Kidney epithelial cell (primary cell): ENCODE measurements at regions not wholly inside any gene's neighbourhood (a gene's known extent, or its start where the extent isn't known, plus 50 kb on each side); places are given as distances from the start of the nearest gene placed in this dataset.

ENCODE experiments used
- DNase-seq: peaks from one replicate; pipeline ENCODE4 v3.0.0-alpha.2; 2010; ENCODE audit warnings: low read depth
- H3K27me3 ChIP-seq: 2 replicates; pipeline ENCODE4 v1.6.0; 2011; ENCODE audit warnings: low read length; ENCODE audit not compliant: control insufficient read depth, insufficient read depth
- H3K36me3 ChIP-seq: 2 replicates; pipeline ENCODE4 v1.5.1; 2011; ENCODE audit warnings: low read length; ENCODE audit not compliant: control insufficient read depth, insufficient read depth
- H3K4me3 ChIP-seq: 2 replicates; pipeline ENCODE4 v1.5.1; 2011; ENCODE audit warnings: low read depth, mild to moderate bottlenecking, control low read depth, low read length
- TF ChIP-seq, protein P1 (sequence below): IDR thresholded peaks from 2 replicates; pipeline ENCODE4 v1.5.1; 2011; ENCODE audit warnings: mild to moderate bottlenecking, moderate library complexity, low read length, control low read depth, inconsistent platforms; ENCODE audit not compliant: insufficient read depth, poor library complexity, severe bottlenecking

DNA sequence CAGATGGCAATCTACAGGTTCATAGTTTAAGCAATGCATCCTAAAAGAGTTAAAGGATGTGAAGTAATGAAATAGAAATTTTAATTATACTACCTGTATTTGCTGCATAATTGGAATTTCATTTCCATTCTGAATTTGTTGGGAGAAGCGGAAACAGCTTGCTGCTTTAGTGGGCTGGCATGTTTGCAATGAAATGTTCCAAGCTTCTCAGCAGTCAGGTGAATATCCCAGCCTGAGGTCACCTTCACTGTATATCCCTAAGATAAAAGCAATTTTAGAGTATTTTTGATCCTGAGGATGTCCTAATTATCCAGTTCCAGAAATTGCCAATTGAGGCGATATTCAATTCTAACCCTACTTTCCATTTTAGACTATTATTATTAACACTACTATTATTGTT lies 136.1 kb upstream of the ARSJ start:
- Histone ChIP-seq H3K36me3 (no peaks in the 10 kb centered on the region), H3K27me3 (no peaks in the 10 kb centered on the region), H3K4me3 (no peak overlapping the region)
- DNase-seq: no peak
- TF ChIP-seq, protein P1, sequence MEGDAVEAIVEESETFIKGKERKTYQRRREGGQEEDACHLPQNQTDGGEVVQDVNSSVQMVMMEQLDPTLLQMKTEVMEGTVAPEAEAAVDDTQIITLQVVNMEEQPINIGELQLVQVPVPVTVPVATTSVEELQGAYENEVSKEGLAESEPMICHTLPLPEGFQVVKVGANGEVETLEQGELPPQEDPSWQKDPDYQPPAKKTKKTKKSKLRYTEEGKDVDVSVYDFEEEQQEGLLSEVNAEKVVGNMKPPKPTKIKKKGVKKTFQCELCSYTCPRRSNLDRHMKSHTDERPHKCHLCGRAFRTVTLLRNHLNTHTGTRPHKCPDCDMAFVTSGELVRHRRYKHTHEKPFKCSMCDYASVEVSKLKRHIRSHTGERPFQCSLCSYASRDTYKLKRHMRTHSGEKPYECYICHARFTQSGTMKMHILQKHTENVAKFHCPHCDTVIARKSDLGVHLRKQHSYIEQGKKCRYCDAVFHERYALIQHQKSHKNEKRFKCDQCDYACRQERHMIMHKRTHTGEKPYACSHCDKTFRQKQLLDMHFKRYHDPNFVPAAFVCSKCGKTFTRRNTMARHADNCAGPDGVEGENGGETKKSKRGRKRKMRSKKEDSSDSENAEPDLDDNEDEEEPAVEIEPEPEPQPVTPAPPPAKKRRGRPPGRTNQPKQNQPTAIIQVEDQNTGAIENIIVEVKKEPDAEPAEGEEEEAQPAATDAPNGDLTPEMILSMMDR: no peak

DNA sequence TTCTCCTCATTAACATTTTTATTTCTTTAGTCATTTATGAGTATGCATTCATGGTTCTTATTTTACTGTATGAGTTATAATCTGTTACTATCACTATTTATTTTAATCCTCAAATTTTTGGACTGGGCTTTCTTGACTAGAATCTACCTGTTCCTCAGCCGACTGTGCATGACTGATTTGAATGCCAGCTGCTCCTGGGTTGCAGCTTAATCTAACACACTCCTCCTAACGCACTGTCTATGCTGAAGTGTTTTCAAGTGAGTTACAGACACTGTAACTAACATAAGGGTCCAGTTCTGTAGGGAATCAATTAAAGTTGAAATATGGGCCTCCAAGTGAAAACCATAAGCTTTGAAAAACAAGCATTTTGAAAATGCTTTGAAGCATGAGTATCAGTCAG lies 137.4 kb upstream of the ARSJ start:
- no peak for DNase-seq
- H3K27me3 ChIP-seq: no peaks in the 10 kb centered on the region
- no peaks in the 10 kb centered on the region for H3K36me3 ChIP-seq
- TF ChIP-seq, protein P1: no peak
- H3K4me3 ChIP-seq: no peak overlapping the region

DNA sequence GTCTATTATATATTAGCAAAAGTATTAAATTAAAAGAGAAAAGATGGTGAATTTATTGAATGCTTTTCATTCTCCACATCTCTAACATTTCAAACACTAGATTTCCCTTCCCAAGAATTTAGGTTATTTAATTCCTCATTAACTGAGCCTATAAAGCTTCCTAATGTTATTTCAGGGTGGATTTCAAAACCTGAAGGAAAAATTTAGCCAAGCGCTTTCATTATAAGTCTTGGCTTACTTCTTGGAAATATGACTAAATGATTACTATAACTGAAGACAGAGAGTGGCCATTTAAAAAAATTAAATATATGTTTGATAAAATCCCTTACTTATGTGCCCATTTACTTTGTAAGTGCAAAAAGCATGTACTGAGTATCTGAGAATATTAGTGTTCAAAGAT lies 141.8 kb upstream of the ARSJ start:
- no peaks in the 10 kb centered on the region for H3K27me3 ChIP-seq
- TF ChIP-seq, protein P1: no peak

DNA sequence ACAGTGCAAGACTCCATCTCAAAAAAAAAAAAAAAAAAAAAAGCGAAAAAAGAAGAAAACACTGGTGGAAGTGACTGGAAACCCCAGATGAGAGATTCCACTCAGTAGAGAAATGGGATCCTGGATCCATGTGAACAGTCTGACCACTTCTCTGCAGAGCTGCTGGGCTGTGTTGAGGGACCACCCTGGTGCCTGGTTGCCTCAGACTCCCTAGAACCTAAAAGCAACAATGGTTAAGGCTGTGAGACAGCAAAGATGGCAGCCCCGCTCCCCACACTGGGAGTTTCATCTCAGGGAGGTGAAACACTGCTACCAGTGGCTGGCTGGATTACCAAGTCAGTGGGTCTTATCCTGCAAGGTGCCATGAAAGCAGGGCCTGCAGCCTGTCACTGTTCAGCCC lies 152.8 kb upstream of the ARSJ start:
- DNase-seq: no peak
- TF ChIP-seq, protein P1: no peak
- no peak overlapping the region for H3K4me3 ChIP-seq
- no peaks in the 10 kb centered on the region for H3K27me3 ChIP-seq
- H3K36me3 ChIP-seq: no peaks in the 10 kb centered on the region

More for the DNA sequence above, 141.8 kb upstream of the ARSJ start:
- DNase-seq: no peak
- Histone ChIP-seq H3K4me3 (no peak overlapping the region), H3K36me3 (no peaks in the 10 kb centered on the region)

DNA sequence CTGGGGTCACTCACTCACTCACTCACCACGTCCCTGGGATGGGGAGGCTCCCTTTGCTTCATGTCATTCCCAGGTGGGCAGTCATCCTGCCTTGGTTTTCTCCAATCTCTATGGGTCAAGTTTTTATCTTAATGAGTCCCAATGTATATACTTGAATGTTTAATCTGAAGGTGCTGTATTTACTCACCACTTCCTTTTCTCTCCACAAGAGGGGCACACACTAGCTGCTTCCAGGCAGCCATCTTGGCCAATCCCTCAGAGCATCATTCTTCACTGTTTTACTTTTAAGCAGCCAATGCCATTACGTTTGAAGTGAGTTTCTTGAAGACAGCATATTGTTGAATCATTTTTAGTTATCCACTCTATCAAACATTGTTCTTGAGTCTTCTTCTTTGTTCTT lies 153.4 kb upstream of the ARSJ start:
- Histone ChIP-seq H3K36me3 (no peaks in the 10 kb centered on the region), H3K4me3 (no peak overlapping the region), H3K27me3 (no peaks in the 10 kb centered on the region)
- DNase-seq: no peak
- TF ChIP-seq, protein P1: peak; percentile 30

DNA sequence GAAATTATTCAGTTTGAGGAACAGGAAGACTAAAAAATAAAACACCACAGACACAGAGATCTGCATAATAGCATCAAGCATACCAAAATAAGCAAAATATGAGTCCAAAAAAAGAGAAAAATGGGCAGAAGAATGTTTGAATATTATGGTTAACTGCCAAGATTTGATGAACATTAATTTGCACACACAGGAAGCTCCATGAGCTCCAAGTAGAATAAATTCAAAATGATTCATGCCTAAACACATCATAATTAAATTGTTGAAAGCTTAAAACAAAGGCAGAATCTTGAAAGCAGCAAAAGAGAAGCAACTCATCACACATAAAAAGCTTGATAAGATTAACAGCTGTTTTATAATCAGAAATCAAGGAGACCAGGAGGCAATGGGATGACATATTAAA lies 156.6 kb upstream of the ARSJ start:
- TF ChIP-seq, protein P1: no peak
- no peaks in the 10 kb centered on the region for H3K36me3 ChIP-seq
- no peak for DNase-seq
- no peaks in the 10 kb centered on the region for H3K27me3 ChIP-seq
- H3K4me3 ChIP-seq: no peak overlapping the region
